H9 (cell line): ENCODE measurements at regions not wholly inside any gene's neighbourhood (a gene's known extent, or its start where the extent isn't known, plus 50 kb on each side); places are given as distances from the start of the nearest gene placed in this dataset.
A peak's percentile ranks its signal among the peaks of the same experiment; 100 is the strongest.

Source experiments
- DNase-seq: peaks from one replicate; pipeline ENCODE4 v3.0.0-alpha.2; 2017
- H2AFZ ChIP-seq: one replicate; pipeline ENCODE4 v1.6.1; 2013; ENCODE audit warnings: mild to moderate bottlenecking, low read length, control low read depth, moderate library complexity
- H2AK5ac ChIP-seq: 2 replicates; pipeline ENCODE4 v1.6.1; 2013; ENCODE audit warnings: low read length, control low read depth, mixed read lengths; ENCODE audit not compliant: insufficient read length
- H2BK120ac ChIP-seq: one replicate; pipeline ENCODE4 v1.6.1; 2013; ENCODE audit warnings: low read depth, mild to moderate bottlenecking, low read length, control low read depth, inconsistent platforms; ENCODE audit not compliant: poor library complexity, severe bottlenecking
- H2BK12ac ChIP-seq: 2 replicates; pipeline ENCODE4 v1.6.1; 2013; ENCODE audit warnings: low read length, control low read depth, mixed read lengths, low read depth; ENCODE audit not compliant: insufficient read length
- H2BK15ac ChIP-seq: 2 replicates; pipeline ENCODE4 v1.6.1; 2013; ENCODE audit warnings: low read depth, low read length, control low read depth
- H2BK20ac ChIP-seq: one replicate; pipeline ENCODE4 v1.6.1; 2013; ENCODE audit warnings: low read depth, mild to moderate bottlenecking, low read length, control low read depth, inconsistent platforms; ENCODE audit not compliant: poor library complexity, severe bottlenecking
- H2BK5ac ChIP-seq: 2 replicates; pipeline ENCODE4 v1.6.1; 2013; ENCODE audit warnings: low read length, control low read depth, mixed read lengths; ENCODE audit not compliant: insufficient read length
- H3K14ac ChIP-seq: 2 replicates; pipeline ENCODE4 v1.6.1; 2013; ENCODE audit warnings: low read length, control low read depth; ENCODE audit not compliant: insufficient read depth
- H3K18ac ChIP-seq: 2 replicates; pipeline ENCODE4 v1.6.1; 2013; ENCODE audit warnings: low read depth, mild to moderate bottlenecking, mixed read lengths, low read length, control low read depth; ENCODE audit not compliant: insufficient read length
- H3K23ac ChIP-seq: 2 replicates; pipeline ENCODE4 v1.6.1; 2013; ENCODE audit warnings: low read length, control low read depth, mixed read lengths, low read depth; ENCODE audit not compliant: insufficient read length
- H3K23me2 ChIP-seq: 2 replicates; pipeline ENCODE4 v1.6.1; 2013; ENCODE audit warnings: low read depth, mild to moderate bottlenecking, mixed read lengths, low read length, control low read depth; ENCODE audit not compliant: insufficient read length, poor library complexity, severe bottlenecking
- H3K27ac ChIP-seq: 2 replicates; pipeline ENCODE4 v1.5.1; 2013; ENCODE audit warnings: low read length, control low read depth, mixed read lengths, low read depth; ENCODE audit not compliant: insufficient read length
- H3K27me3 ChIP-seq: 2 replicates; pipeline ENCODE4 v1.6.1; 2013; ENCODE audit warnings: low read length, control low read depth, inconsistent platforms; ENCODE audit not compliant: insufficient read depth
- H3K4ac ChIP-seq: 2 replicates; pipeline ENCODE4 v1.6.1; 2013; ENCODE audit warnings: low read depth, mild to moderate bottlenecking, control low read depth, inconsistent platforms, low read length, moderate library complexity
- H3K4me1 ChIP-seq: 2 replicates; pipeline ENCODE4 v1.6.1; 2013; ENCODE audit warnings: low read length, control low read depth, inconsistent platforms; ENCODE audit not compliant: insufficient read depth
- H3K4me2 ChIP-seq: 2 replicates; pipeline ENCODE4 v1.6.1; 2013; ENCODE audit warnings: low read length, control low read depth, mixed read lengths; ENCODE audit not compliant: insufficient read length, insufficient read depth
- H3K56ac ChIP-seq: 2 replicates; pipeline ENCODE4 v1.6.1; 2013; ENCODE audit warnings: low read depth, mild to moderate bottlenecking, mixed read lengths, low read length, control low read depth; ENCODE audit not compliant: insufficient read length
- H3K79me1 ChIP-seq: 2 replicates; pipeline ENCODE4 v1.6.1; 2013; ENCODE audit warnings: low read depth, mild to moderate bottlenecking, moderate library complexity, low read length, control low read depth, inconsistent platforms; ENCODE audit not compliant: insufficient read depth, poor library complexity, severe bottlenecking
- H3K79me2 ChIP-seq: 2 replicates; pipeline ENCODE4 v1.6.1; 2013; ENCODE audit warnings: low read length, control low read depth, inconsistent platforms; ENCODE audit not compliant: insufficient read depth
- H3K9ac ChIP-seq: 2 replicates; pipeline ENCODE4 v1.6.1; 2013; ENCODE audit warnings: low read length, control low read depth, mixed read lengths; ENCODE audit not compliant: insufficient read length; ENCODE audit errors: extremely low read depth
- H3K9me3 ChIP-seq: one replicate; pipeline ENCODE4 v1.6.1; 2013; ENCODE audit warnings: low read depth, low read length, inconsistent platforms; ENCODE audit not compliant: control insufficient read depth
- H3T11ph ChIP-seq: one replicate; pipeline ENCODE4 v1.6.1; 2013; ENCODE audit warnings: mild to moderate bottlenecking, low read length, control low read depth, inconsistent platforms
- H4K20me1 ChIP-seq: one replicate; pipeline ENCODE4 v1.6.1; 2013; ENCODE audit not compliant: control insufficient read depth, insufficient read length, insufficient read depth
- H4K5ac ChIP-seq: 2 replicates; pipeline ENCODE4 v1.6.1; 2013; ENCODE audit warnings: low read depth, mild to moderate bottlenecking, mixed read lengths, low read length, control low read depth; ENCODE audit not compliant: insufficient read length
- H4K8ac ChIP-seq: replicated peaks from 2 replicates; pipeline ENCODE4 v1.6.1; 2013; ENCODE audit warnings: low read length, control low read depth, mixed read lengths, low read depth; ENCODE audit not compliant: insufficient read length
- H4K91ac ChIP-seq: 2 replicates; pipeline ENCODE4 v1.6.1; 2013; ENCODE audit warnings: low read depth, mild to moderate bottlenecking, moderate library complexity, mixed read lengths, low read length, control low read depth; ENCODE audit not compliant: insufficient read length
- H3K27ac Mint-ChIP-seq, 3 experiments: 2 replicates in 2 of 3; 3 replicates in 1 of 3; pipeline ENCODE4 v1.8.0; 2020 to 2021; ENCODE audit warnings: mixed read lengths in 3 of 3, mild to moderate bottlenecking in 1 of 3, moderate library complexity in 1 of 3
- H3K27me3 Mint-ChIP-seq: 2 replicates; pipeline ENCODE4 v1.8.0; 2021; ENCODE audit warnings: low read depth, mild to moderate bottlenecking, moderate library complexity, mixed read lengths
- H3K36me3 Mint-ChIP-seq, 3 experiments: 2 replicates in 2 of 3; 3 replicates in 1 of 3; pipeline ENCODE4 v1.8.0; 2020 to 2021; ENCODE audit warnings: low read depth in 3 of 3, mixed read lengths in 3 of 3; ENCODE audit not compliant: insufficient read depth in 1 of 3
- H3K4me1 Mint-ChIP-seq, 2 experiments: 2 replicates each; pipeline ENCODE4 v1.8.0; 2020; ENCODE audit warnings: mixed read lengths in 2 of 2
- H3K4me3 Mint-ChIP-seq, 2 experiments: 2 replicates in 1 of 2; 3 replicates in 1 of 2; pipeline ENCODE4 v1.8.0; 2020 to 2021; ENCODE audit warnings: mild to moderate bottlenecking in 2 of 2, mixed read lengths in 2 of 2, moderate library complexity in 1 of 2
- H3K9me3 Mint-ChIP-seq, 2 experiments: 2 replicates in 1 of 2; 3 replicates in 1 of 2; pipeline ENCODE4 v1.8.0; 2020; ENCODE audit warnings: mild to moderate bottlenecking in 2 of 2, mixed read lengths in 2 of 2, moderate library complexity in 1 of 2
- CTCF ChIP-seq: fragments of 200-600 bp; sonication (generic); conservative IDR thresholded peaks from 3 replicates; pipeline ENCODE4 v1.8.0; 2021; ENCODE audit warnings: antibody characterized with exemption, mild to moderate bottlenecking
- WGBS: extraction: QIAGEN DNeasy Blood & Tissue Kit; methylation state at CpG from one replicate; pipeline ENCODE4 v1.1.7; 2013; ENCODE audit warnings: missing lambda C conversion rate, low lambda C conversion rate, mixed read lengths; ENCODE audit not compliant: insufficient read length; ENCODE audit errors: extremely low coverage; 5-methylcytosine and 5-hydroxymethylcytosine counted together

- no peaks in the 10 kb centered on the region for H3K9me3 ChIP-seq
- no peak overlapping the region for H3K4me2 ChIP-seq
- no peaks in the 10 kb centered on the region for H3K36me3 Mint-ChIP-seq
- H3K27ac Mint-ChIP-seq: no peak overlapping the region
- no peak overlapping the region for H3K27ac ChIP-seq
- no peak for DNase-seq
- H3K23ac ChIP-seq: no peak overlapping the region
- H3K23me2 ChIP-seq: no peaks in the 10 kb centered on the region
- H3K14ac ChIP-seq: no peak overlapping the region
- no peak overlapping the region for H3K4me3 Mint-ChIP-seq
- H3K4me1 Mint-ChIP-seq: no peaks in the 10 kb centered on the region
- TF ChIP-seq CTCF: peak; percentile 83
- H4K91ac ChIP-seq: no peak overlapping the region
- no peaks in the 10 kb centered on the region for H3K79me1 ChIP-seq
- no peak overlapping the region for H3K4ac ChIP-seq
- no peaks in the 10 kb centered on the region for H3K27me3 ChIP-seq
- no peak overlapping the region for H3T11ph ChIP-seq
- no peak overlapping the region for H2BK15ac ChIP-seq
- H2AK5ac ChIP-seq: no peak overlapping the region
- no peaks in the 10 kb centered on the region for H3K4me1 ChIP-seq
- no peak overlapping the region for H2BK120ac ChIP-seq
- no peak overlapping the region for H4K8ac ChIP-seq
- no peak overlapping the region for H4K5ac ChIP-seq
- H3K79me2 ChIP-seq: no peaks in the 10 kb centered on the region
- H2BK20ac ChIP-seq: no peak overlapping the region
- no peak overlapping the region for H2AFZ ChIP-seq
- no peaks in the 10 kb centered on the region for H3K9me3 Mint-ChIP-seq
- no peak overlapping the region for H2BK12ac ChIP-seq
- no peak overlapping the region for H3K56ac ChIP-seq
- no peaks in the 10 kb centered on the region for H4K20me1 ChIP-seq
- H3K18ac ChIP-seq: no peak overlapping the region
- no CpG with 5 or more reads among the region's 7 CpGs for WGBS
- H3K27me3 Mint-ChIP-seq: peaks cover 2% of the 10 kb centered on the region; the same call in 1 of the 2 replicates
- H3K9ac ChIP-seq: no peak overlapping the region
- H2BK5ac ChIP-seq: no peak overlapping the region
Observed at GRCh38 chr18:2337552-2338141, 233.7 kb downstream of the METTL4 start.
